ENCODE measurements at regions not wholly inside any gene's neighbourhood (a gene's known extent, or its start where the extent isn't known, plus 50 kb on each side); places are given as distances from the start of the nearest gene placed in this dataset.
A peak's percentile ranks its signal among the peaks of the same experiment; 100 is the strongest.

- H4K8ac ChIP-seq (ENCODE audit: low read depth, low read length) = no peak overlapping the region
- no peak overlapping the region for H3K23ac ChIP-seq (ENCODE audit: low read depth, low read length, poor library complexity)
- H3K27me3 ChIP-seq (ENCODE audit: control insufficient read depth in 3 of 3, insufficient read depth in 3 of 3, low read depth in 1 of 3, low read length in 3 of 3) = no peaks in the 10 kb centered on the region
- no peak overlapping the region for H2BK12ac ChIP-seq (ENCODE audit: low read length)
- H2AK5ac ChIP-seq (ENCODE audit: low read depth, low read length) = no peak overlapping the region
- H2BK15ac ChIP-seq (ENCODE audit: low read length) = no peak overlapping the region
- H3K4ac ChIP-seq (ENCODE audit: low read length) = no peak overlapping the region
- H3K18ac ChIP-seq (ENCODE audit: low read length) = no peak overlapping the region
- no peak overlapping the region for H3K9ac ChIP-seq (ENCODE audit: low read depth, low read length, poor library complexity)
- H3K36me3 ChIP-seq (replicated peaks in 1 of 2; ENCODE audit: control insufficient read depth in 2 of 2, insufficient read depth in 2 of 2, low read length in 2 of 2) = no peaks in the 10 kb centered on the region
- no peak overlapping the region for H4K91ac ChIP-seq (ENCODE audit: low read depth, low read length, poor library complexity)
- H2BK5ac ChIP-seq (ENCODE audit: low read length) = no peak overlapping the region
- no peaks in the 10 kb centered on the region for H3K79me1 ChIP-seq (ENCODE audit: low read depth, low read length)
- H3K9me3 ChIP-seq (replicated peaks in 1 of 2; ENCODE audit: control insufficient read depth in 2 of 2, insufficient read depth in 1 of 2, low read depth in 1 of 2, low read length in 2 of 2) = no peaks in the 10 kb centered on the region
- no peak overlapping the region for H3K27ac ChIP-seq (replicated peaks; ENCODE audit: low read length)
- no peak overlapping the region for H2BK120ac ChIP-seq (ENCODE audit: low read depth, low read length)
- no CpG with 5 or more reads among the region's 3 CpGs for WGBS, 2 donors (ENCODE audit: extremely low coverage in 2 of 2, insufficient read length in 2 of 2, insufficient replicate concordance in 1 of 2)
- no peak for DNase-seq (ENCODE audit: low spot score)
- H3K4me2 ChIP-seq (ENCODE audit: insufficient read depth, low read length, poor library complexity, severe bottlenecking) = no peak overlapping the region
- H2AFZ ChIP-seq (ENCODE audit: low read length) = no peak overlapping the region
- H3K14ac ChIP-seq (ENCODE audit: low read length) = no peak overlapping the region
- no peaks in the 10 kb centered on the region for H3K4me1 ChIP-seq (ENCODE audit: control insufficient read depth in 2 of 2, insufficient read depth in 1 of 2, low read depth in 1 of 2, low read length in 2 of 2)
- no peak overlapping the region for H3K4me3 ChIP-seq (ENCODE audit: low read length in 2 of 2)
These were observed 880.9 kb downstream of the BCL11B start for GRCh38 chr14:98391061-98391460.

- Histone ChIP-seq H3K4ac (ENCODE audit: low read length) (no peak overlapping the region), H2AK5ac (ENCODE audit: low read depth, low read length) (no peak overlapping the region), H3K9me3 (replicated peaks in 1 of 2; ENCODE audit: control insufficient read depth in 2 of 2, insufficient read depth in 1 of 2, low read depth in 1 of 2, low read length in 2 of 2) (no peaks in the 10 kb centered on the region), H3K36me3 (replicated peaks in 1 of 2; ENCODE audit: control insufficient read depth in 2 of 2, insufficient read depth in 2 of 2, low read length in 2 of 2) (no peaks in the 10 kb centered on the region), H2BK120ac (ENCODE audit: low read depth, low read length) (no peak overlapping the region), H3K18ac (ENCODE audit: low read length) (no peak overlapping the region), H3K23ac (ENCODE audit: low read depth, low read length, poor library complexity) (no peak overlapping the region), H4K91ac (ENCODE audit: low read depth, low read length, poor library complexity) (no peak overlapping the region), H4K8ac (ENCODE audit: low read depth, low read length) (no peak overlapping the region), H3K27me3 (ENCODE audit: control insufficient read depth in 3 of 3, insufficient read depth in 3 of 3, low read depth in 1 of 3, low read length in 3 of 3) (no peaks in the 10 kb centered on the region), H3K79me1 (ENCODE audit: low read depth, low read length) (no peaks in the 10 kb centered on the region), H3K4me1 (ENCODE audit: control insufficient read depth in 2 of 2, insufficient read depth in 1 of 2, low read depth in 1 of 2, low read length in 2 of 2) (no peaks in the 10 kb centered on the region), H2BK5ac (ENCODE audit: low read length) (no peak overlapping the region), H2AFZ (ENCODE audit: low read length) (no peak overlapping the region), H2BK12ac (ENCODE audit: low read length) (no peak overlapping the region), H3K4me3 (ENCODE audit: low read length in 2 of 2) (no peak overlapping the region), H3K14ac (ENCODE audit: low read length) (no peak overlapping the region), H2BK15ac (ENCODE audit: low read length) (no peak overlapping the region), H3K9ac (ENCODE audit: low read depth, low read length, poor library complexity) (no peak overlapping the region), H3K27ac (replicated peaks; ENCODE audit: low read length) (no peak overlapping the region), H3K4me2 (ENCODE audit: insufficient read depth, low read length, poor library complexity, severe bottlenecking) (no peak overlapping the region)
- DNase-seq (ENCODE audit: low spot score) = no peak
- WGBS, 2 donors (ENCODE audit: extremely low coverage in 2 of 2, insufficient read length in 2 of 2, insufficient replicate concordance in 1 of 2) = no CpG with 5 or more reads among the region's 4 CpGs
These were observed 878.5 kb downstream of the BCL11B start for GRCh38 chr14:98393527-98393926.

- Histone ChIP-seq H3K27ac (replicated peaks; ENCODE audit: low read length) (no peak overlapping the region), H3K4ac (ENCODE audit: low read length) (no peak overlapping the region)
These were observed 867.2 kb downstream of the BCL11B start for GRCh38 chr14:98404811-98405210.

DNA sequence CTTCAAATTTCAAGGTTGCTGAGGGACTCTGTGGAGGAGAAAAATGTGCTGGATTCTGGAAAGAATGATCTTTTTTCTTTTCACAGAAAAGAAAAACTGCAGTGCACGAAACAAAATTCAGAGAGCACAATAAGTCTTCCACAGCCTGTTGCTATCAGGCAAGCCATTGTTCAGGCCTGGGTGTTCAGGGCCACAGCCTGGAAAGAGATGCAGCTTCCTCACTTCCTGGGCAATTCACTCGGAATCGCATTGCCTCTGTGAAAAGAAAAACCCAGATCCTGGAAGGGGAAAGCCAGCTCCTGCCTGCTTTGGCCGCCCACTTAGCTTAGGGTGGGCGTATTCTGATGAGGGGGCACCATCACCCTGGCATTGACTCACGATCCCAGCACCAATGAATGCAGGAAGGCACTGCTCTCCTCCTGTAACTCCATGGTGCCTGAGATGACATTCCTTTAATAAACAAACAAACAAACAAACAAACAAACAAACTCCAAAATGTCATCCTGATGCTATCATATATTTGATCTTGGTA is 863.9 kb downstream of the BCL11B start:
- no peak overlapping the region for H3K4ac ChIP-seq (ENCODE audit: low read length)
- no peak overlapping the region for H2AK5ac ChIP-seq (ENCODE audit: low read depth, low read length)
- H3K27ac ChIP-seq (replicated peaks; ENCODE audit: low read length) = no peak overlapping the region
- no peak overlapping the region for H2BK120ac ChIP-seq (ENCODE audit: low read depth, low read length)
- no peak overlapping the region for H2BK12ac ChIP-seq (ENCODE audit: low read length)
- peak overlapping the region; percentile 7 for H2AFZ ChIP-seq (ENCODE audit: low read length)
- no CpG with 5 or more reads among the region's 6 CpGs for WGBS, 2 donors (ENCODE audit: extremely low coverage in 2 of 2, insufficient read length in 2 of 2, insufficient replicate concordance in 1 of 2)
- no peak overlapping the region for H4K8ac ChIP-seq (ENCODE audit: low read depth, low read length)
- H3K14ac ChIP-seq (ENCODE audit: low read length) = no peak overlapping the region
- H3K79me1 ChIP-seq (ENCODE audit: low read depth, low read length) = no peaks in the 10 kb centered on the region
- H3K9me3 ChIP-seq (replicated peaks in 1 of 2; ENCODE audit: control insufficient read depth in 2 of 2, insufficient read depth in 1 of 2, low read depth in 1 of 2, low read length in 2 of 2) = no peaks in the 10 kb centered on the region
- H3K27me3 ChIP-seq (ENCODE audit: control insufficient read depth in 3 of 3, insufficient read depth in 3 of 3, low read depth in 1 of 3, low read length in 3 of 3) = no peaks in the 10 kb centered on the region
- H2BK15ac ChIP-seq (ENCODE audit: low read length) = no peak overlapping the region
- H3K4me1 ChIP-seq (ENCODE audit: control insufficient read depth in 2 of 2, insufficient read depth in 1 of 2, low read depth in 1 of 2, low read length in 2 of 2) = peaks cover 0 to 2% of the 10 kb centered on the region in 2 donors
- no peaks in the 10 kb centered on the region for H3K36me3 ChIP-seq (replicated peaks in 1 of 2; ENCODE audit: control insufficient read depth in 2 of 2, insufficient read depth in 2 of 2, low read length in 2 of 2)
- no peak for DNase-seq (ENCODE audit: low spot score)
- no peak overlapping the region for H3K4me3 ChIP-seq (ENCODE audit: low read length in 2 of 2)
- no peak overlapping the region for H3K4me2 ChIP-seq (ENCODE audit: insufficient read depth, low read length, poor library complexity, severe bottlenecking)
- H3K9ac ChIP-seq (ENCODE audit: low read depth, low read length, poor library complexity) = no peak overlapping the region
- H4K91ac ChIP-seq (ENCODE audit: low read depth, low read length, poor library complexity) = no peak overlapping the region
- H3K18ac ChIP-seq (ENCODE audit: low read length) = no peak overlapping the region
- H3K23ac ChIP-seq (ENCODE audit: low read depth, low read length, poor library complexity) = no peak overlapping the region
- H2BK5ac ChIP-seq (ENCODE audit: low read length) = no peak overlapping the region

More at GRCh38 chr14:98404811-98405210, 867.2 kb downstream of the BCL11B start:
- H2BK15ac ChIP-seq (ENCODE audit: low read length) = no peak overlapping the region
- H2AFZ ChIP-seq (ENCODE audit: low read length) = no peak overlapping the region
- H3K9me3 ChIP-seq (replicated peaks in 1 of 2; ENCODE audit: control insufficient read depth in 2 of 2, insufficient read depth in 1 of 2, low read depth in 1 of 2, low read length in 2 of 2) = no peaks in the 10 kb centered on the region
- no peak overlapping the region for H2BK12ac ChIP-seq (ENCODE audit: low read length)
- H3K14ac ChIP-seq (ENCODE audit: low read length) = no peak overlapping the region
- no peaks in the 10 kb centered on the region for H3K27me3 ChIP-seq (ENCODE audit: control insufficient read depth in 3 of 3, insufficient read depth in 3 of 3, low read depth in 1 of 3, low read length in 3 of 3)
- H3K4me3 ChIP-seq (ENCODE audit: low read length in 2 of 2) = no peak overlapping the region
- DNase-seq (ENCODE audit: low spot score) = no peak
- H3K4me1 ChIP-seq (ENCODE audit: control insufficient read depth in 2 of 2, insufficient read depth in 1 of 2, low read depth in 1 of 2, low read length in 2 of 2) = peaks cover 0 to 3% of the 10 kb centered on the region in 2 donors
- no peak overlapping the region for H3K4me2 ChIP-seq (ENCODE audit: insufficient read depth, low read length, poor library complexity, severe bottlenecking)
- H3K23ac ChIP-seq (ENCODE audit: low read depth, low read length, poor library complexity) = no peak overlapping the region
- no peak overlapping the region for H4K8ac ChIP-seq (ENCODE audit: low read depth, low read length)
- H3K36me3 ChIP-seq (replicated peaks in 1 of 2; ENCODE audit: control insufficient read depth in 2 of 2, insufficient read depth in 2 of 2, low read length in 2 of 2) = no peaks in the 10 kb centered on the region
- H4K91ac ChIP-seq (ENCODE audit: low read depth, low read length, poor library complexity) = no peak overlapping the region
- H2BK5ac ChIP-seq (ENCODE audit: low read length) = no peak overlapping the region
- H2AK5ac ChIP-seq (ENCODE audit: low read depth, low read length) = no peak overlapping the region
- no peak overlapping the region for H3K9ac ChIP-seq (ENCODE audit: low read depth, low read length, poor library complexity)
- no peak overlapping the region for H2BK120ac ChIP-seq (ENCODE audit: low read depth, low read length)
- H3K79me1 ChIP-seq (ENCODE audit: low read depth, low read length) = no peaks in the 10 kb centered on the region
- H3K18ac ChIP-seq (ENCODE audit: low read length) = no peak overlapping the region
